COLO829 (cell line): ENCODE measurements at regions not wholly inside any gene's neighbourhood (a gene's known extent, or its start where the extent isn't known, plus 50 kb on each side); places are given as distances from the start of the nearest gene placed in this dataset.
A peak's percentile ranks its signal among the peaks of the same experiment; 100 is the strongest.

ENCODE experiments used
- DNase-seq: peaks from one replicate; pipeline ENCODE4 v3.0.0; 2012; ENCODE audit warnings: low spot score

GRCh38 chr4:124530464-124531077, 182.0 kb downstream of the ANKRD50 start:
- no peak for DNase-seq

GRCh38 chr4:124534131-124534530, 178.4 kb downstream of the ANKRD50 start:
- no peak for DNase-seq

- no peak for DNase-seq
Measured at GRCh38 chr4:124535003-124535402, 177.5 kb downstream of the ANKRD50 start.

- DNase-seq = no peak
Measured at GRCh38 chr4:124536946-124537345, 175.6 kb downstream of the ANKRD50 start.

GRCh38 chr4:124537971-124538370, 174.6 kb downstream of the ANKRD50 start:
- DNase-seq = peak; percentile 9

GRCh38 chr4:124540014-124540413, 172.5 kb downstream of the ANKRD50 start:
- no peak for DNase-seq

GRCh38 chr4:124541652-124542420, 170.7 kb downstream of the ANKRD50 start:
- DNase-seq = no peak

GRCh38 chr4:124555959-124556358, 156.6 kb downstream of the ANKRD50 start:
- no peak for DNase-seq

GRCh38 chr4:124564121-124564520, 148.4 kb downstream of the ANKRD50 start:
- no peak for DNase-seq

- no peak for DNase-seq
Measured at GRCh38 chr4:124565371-124565770, 147.2 kb downstream of the ANKRD50 start.

GRCh38 chr4:124566030-124566429, 146.5 kb downstream of the ANKRD50 start:
- DNase-seq = no peak

GRCh38 chr4:124573056-124573455, 139.5 kb downstream of the ANKRD50 start:
- no peak for DNase-seq

- DNase-seq = no peak
Measured at GRCh38 chr4:124579896-124580295, 132.6 kb downstream of the ANKRD50 start.

- no peak for DNase-seq
Measured at GRCh38 chr4:124583797-124584196, 128.7 kb downstream of the ANKRD50 start.

GRCh38 chr4:124589786-124590185, 122.7 kb downstream of the ANKRD50 start:
- DNase-seq = no peak

GRCh38 chr4:124590480-124590879, 122.1 kb downstream of the ANKRD50 start:
- no peak for DNase-seq

- no peak for DNase-seq
Measured at GRCh38 chr4:124591637-124592036, 120.9 kb downstream of the ANKRD50 start.

- DNase-seq = no peak
Measured at GRCh38 chr4:124593494-124593893, 119.0 kb downstream of the ANKRD50 start.

GRCh38 chr4:124594945-124595344, 117.6 kb downstream of the ANKRD50 start:
- no peak for DNase-seq

- no peak for DNase-seq
Measured at GRCh38 chr4:124596816-124597215, 115.7 kb downstream of the ANKRD50 start.

GRCh38 chr4:124610211-124610610, 102.3 kb downstream of the ANKRD50 start:
- DNase-seq = no peak
